NT2/D1 (cell line): ENCODE measurements at regions not wholly inside any gene's neighbourhood (a gene's known extent, or its start where the extent isn't known, plus 50 kb on each side); places are given as distances from the start of the nearest gene placed in this dataset.

Experiments used
- DNase-seq: peaks from one replicate; pipeline ENCODE4 v3.0.0-alpha.2; 2011; ENCODE audit warnings: low read depth, low spot score
- H3K27me3 ChIP-seq: 2 replicates; pipeline ENCODE4 v1.6.0; 2011; ENCODE audit warnings: mild to moderate bottlenecking; ENCODE audit not compliant: insufficient read length, insufficient read depth
- H3K36me3 ChIP-seq: 2 replicates; pipeline ENCODE4 v1.6.1; 2011; ENCODE audit warnings: mild to moderate bottlenecking, low read length, mixed read lengths; ENCODE audit not compliant: insufficient read depth, insufficient read length
- H3K4me1 ChIP-seq: 2 replicates; pipeline ENCODE4 v1.5.1; 2011; ENCODE audit not compliant: insufficient read depth, insufficient read length
- H3K4me3 ChIP-seq: 2 replicates; pipeline ENCODE4 v1.5.1; 2011; ENCODE audit warnings: low read depth; ENCODE audit not compliant: insufficient read length
- H3K9ac ChIP-seq: 2 replicates; pipeline ENCODE4 v1.6.0; 2011; ENCODE audit warnings: low read depth; ENCODE audit not compliant: insufficient read length
- H3K9me3 ChIP-seq: 2 replicates; pipeline ENCODE4 v1.5.1; 2011; ENCODE audit warnings: mild to moderate bottlenecking, low read length; ENCODE audit not compliant: insufficient read depth
- SUZ12 ChIP-seq: IDR thresholded peaks from 2 replicates; pipeline ENCODE4 v1.6.1; 2011; ENCODE audit not compliant: insufficient read length, insufficient read depth; ENCODE audit errors: extremely low read depth
- YY1 ChIP-seq: IDR thresholded peaks from 2 replicates; pipeline ENCODE4 v1.6.1; 2011; ENCODE audit not compliant: insufficient read length, insufficient read depth
- ZNF274 ChIP-seq: IDR thresholded peaks from 2 replicates; pipeline ENCODE4 v1.6.1; 2011; ENCODE audit warnings: mild to moderate bottlenecking, low read depth, low read length

GRCh38 chr14:38128640-38129039 lies 79.1 kb upstream of the SSTR1 start:
- no peaks in the 10 kb centered on the region for H3K36me3 ChIP-seq
- H3K9ac ChIP-seq, result no peak overlapping the region
- H3K27me3 ChIP-seq, result no peaks in the 10 kb centered on the region
- H3K4me3 ChIP-seq, result no peak overlapping the region
- H3K4me1 ChIP-seq, result no peaks in the 10 kb centered on the region
- DNase-seq, result no peak
- no peaks in the 10 kb centered on the region; the same call in 1 of the 2 replicates for H3K9me3 ChIP-seq
- TF ChIP-seq YY1, result no peak
- TF ChIP-seq SUZ12, result no peak
- TF ChIP-seq ZNF274, result no peak

- Histone ChIP-seq H3K4me3 (no peak overlapping the region), H3K9me3 (no peaks in the 10 kb centered on the region; the same call in 1 of the 2 replicates), H3K9ac (no peak overlapping the region), H3K36me3 (no peaks in the 10 kb centered on the region), H3K4me1 (no peaks in the 10 kb centered on the region), H3K27me3 (no peaks in the 10 kb centered on the region)
- no peak for DNase-seq
- no peak for TF ChIP-seq SUZ12
- TF ChIP-seq ZNF274, result no peak
- TF ChIP-seq YY1, result no peak
Observed at GRCh38 chr14:38129192-38129591, 78.5 kb upstream of the SSTR1 start.

- Histone ChIP-seq H3K27me3 (no peaks in the 10 kb centered on the region), H3K9ac (no peak overlapping the region), H3K9me3 (no peaks in the 10 kb centered on the region; the same call in 1 of the 2 replicates), H3K4me1 (no peaks in the 10 kb centered on the region), H3K4me3 (no peak overlapping the region), H3K36me3 (no peaks in the 10 kb centered on the region)
- no peak for TF ChIP-seq SUZ12
- TF ChIP-seq YY1, result no peak
- no peak for TF ChIP-seq ZNF274
- no peak for DNase-seq
Observed at GRCh38 chr14:38129705-38130104, 78.0 kb upstream of the SSTR1 start.

- no peak for DNase-seq
- TF ChIP-seq ZNF274, result no peak
- no peak for TF ChIP-seq SUZ12
- Histone ChIP-seq H3K4me3 (no peak overlapping the region), H3K4me1 (no peaks in the 10 kb centered on the region), H3K27me3 (no peaks in the 10 kb centered on the region), H3K9ac (no peak overlapping the region), H3K9me3 (no peaks in the 10 kb centered on the region; the same call in 1 of the 2 replicates), H3K36me3 (no peaks in the 10 kb centered on the region)
Observed at GRCh38 chr14:38134416-38135030, 73.2 kb upstream of the SSTR1 start.

GRCh38 chr14:38135106-38135867 lies 72.4 kb upstream of the SSTR1 start:
- H3K4me1 ChIP-seq, result no peaks in the 10 kb centered on the region
- no peak overlapping the region for H3K9ac ChIP-seq

GRCh38 chr14:38137005-38137404 lies 70.7 kb upstream of the SSTR1 start:
- Histone ChIP-seq H3K9me3 (no peaks in the 10 kb centered on the region), H3K27me3 (no peaks in the 10 kb centered on the region), H3K36me3 (no peaks in the 10 kb centered on the region), H3K4me3 (no peak overlapping the region), H3K9ac (no peak overlapping the region), H3K4me1 (no peaks in the 10 kb centered on the region)
- DNase-seq, result no peak
- TF ChIP-seq ZNF274 (no peak), YY1 (no peak), SUZ12 (no peak)

More at GRCh38 chr14:38135106-38135867, 72.4 kb upstream of the SSTR1 start:
- no peak for TF ChIP-seq YY1
- no peak for TF ChIP-seq SUZ12
- TF ChIP-seq ZNF274, result no peak
- H3K4me3 ChIP-seq, result no peak overlapping the region
- no peaks in the 10 kb centered on the region for H3K36me3 ChIP-seq
- no peaks in the 10 kb centered on the region for H3K27me3 ChIP-seq
- H3K9me3 ChIP-seq, result no peaks in the 10 kb centered on the region
- DNase-seq, result no peak

GRCh38 chr14:38138473-38139138 lies 69.1 kb upstream of the SSTR1 start:
- no peaks in the 10 kb centered on the region for H3K27me3 ChIP-seq
- H3K36me3 ChIP-seq, result no peaks in the 10 kb centered on the region
- TF ChIP-seq SUZ12 (no peak), YY1 (no peak), ZNF274 (no peak)
- H3K9ac ChIP-seq, result no peak overlapping the region
- H3K9me3 ChIP-seq, result no peaks in the 10 kb centered on the region
- no peaks in the 10 kb centered on the region for H3K4me1 ChIP-seq
- DNase-seq, result no peak
- no peak overlapping the region for H3K4me3 ChIP-seq
